ENCODE measurements at regions not wholly inside any gene's neighbourhood (a gene's known extent, or its start where the extent isn't known, plus 50 kb on each side); places are given as distances from the start of the nearest gene placed in this dataset.

DNA sequence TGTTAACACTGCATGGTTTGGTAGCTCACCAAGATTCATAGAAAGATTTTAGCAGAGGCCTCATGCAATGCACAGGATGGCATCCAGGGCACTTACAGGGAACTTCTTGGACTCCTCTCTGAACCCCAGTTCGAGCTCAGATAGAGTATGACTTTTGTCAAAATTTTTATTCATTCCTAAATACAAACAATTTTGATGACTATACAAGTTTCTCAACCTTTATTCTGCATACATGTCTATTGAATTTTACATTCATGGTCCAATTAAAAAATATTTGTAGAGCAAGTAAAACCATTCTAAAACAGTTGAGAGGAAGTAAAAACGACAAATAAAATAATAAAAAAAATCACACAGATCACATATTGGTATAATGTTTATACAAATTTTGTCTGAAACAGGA is 219.0 kb upstream of the MAN1A1 start:
- TF ChIP-seq, protein P1, sequence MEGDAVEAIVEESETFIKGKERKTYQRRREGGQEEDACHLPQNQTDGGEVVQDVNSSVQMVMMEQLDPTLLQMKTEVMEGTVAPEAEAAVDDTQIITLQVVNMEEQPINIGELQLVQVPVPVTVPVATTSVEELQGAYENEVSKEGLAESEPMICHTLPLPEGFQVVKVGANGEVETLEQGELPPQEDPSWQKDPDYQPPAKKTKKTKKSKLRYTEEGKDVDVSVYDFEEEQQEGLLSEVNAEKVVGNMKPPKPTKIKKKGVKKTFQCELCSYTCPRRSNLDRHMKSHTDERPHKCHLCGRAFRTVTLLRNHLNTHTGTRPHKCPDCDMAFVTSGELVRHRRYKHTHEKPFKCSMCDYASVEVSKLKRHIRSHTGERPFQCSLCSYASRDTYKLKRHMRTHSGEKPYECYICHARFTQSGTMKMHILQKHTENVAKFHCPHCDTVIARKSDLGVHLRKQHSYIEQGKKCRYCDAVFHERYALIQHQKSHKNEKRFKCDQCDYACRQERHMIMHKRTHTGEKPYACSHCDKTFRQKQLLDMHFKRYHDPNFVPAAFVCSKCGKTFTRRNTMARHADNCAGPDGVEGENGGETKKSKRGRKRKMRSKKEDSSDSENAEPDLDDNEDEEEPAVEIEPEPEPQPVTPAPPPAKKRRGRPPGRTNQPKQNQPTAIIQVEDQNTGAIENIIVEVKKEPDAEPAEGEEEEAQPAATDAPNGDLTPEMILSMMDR (conservative IDR thresholded peaks at IDR 0.05), result no peak
- TF ChIP-seq ZFX (IDR thresholded peaks at IDR 0.05), result no peak

Measured in C4-2B (cell line).